GM12878 (cell line): ENCODE measurements at regions not wholly inside any gene's neighbourhood (a gene's known extent, or its start where the extent isn't known, plus 50 kb on each side); places are given as distances from the start of the nearest gene placed in this dataset.

Experiments
- ASH2L ChIP-seq: fragments of 300-600, 200-600 bp; sonication (generic); IDR thresholded peaks from 2 replicates; pipeline ENCODE4 v1.6.1; 2017; ENCODE audit warnings: low read depth, mild to moderate bottlenecking, borderline replicate concordance
- EP300 ChIP-seq, 2 experiments: fragments of 150-350 bp in 1 of 2; IDR thresholded peaks; 2 replicates each; pipeline ENCODE4 v1.6.1; 2011 to 2012; ENCODE audit warnings: low read depth in 2 of 2, low read length in 2 of 2, borderline replicate concordance in 1 of 2, improper control_type of control experiment in 1 of 2, inconsistent platforms in 1 of 2; ENCODE audit not compliant: control insufficient read depth in 1 of 2
- HDGF ChIP-seq: fragments of 450-650 bp; IDR thresholded peaks from 2 replicates; pipeline ENCODE4 v1.6.1; 2016; ENCODE audit warnings: antibody characterized with exemption
- NBN ChIP-seq: fragments of 450-650 bp; IDR thresholded peaks from 2 replicates; pipeline ENCODE4 v1.6.1; 2016
- NR2F1 ChIP-seq: fragments of 450-650 bp; conservative IDR thresholded peaks from 2 replicates; pipeline ENCODE4 v1.6.1; 2017; ENCODE audit warnings: mild to moderate bottlenecking
- RB1 ChIP-seq: fragments of 450-650 bp; formaldehyde crosslinking; IDR thresholded peaks from 2 replicates; pipeline ENCODE4 v1.6.1; 2017; ENCODE audit warnings: mild to moderate bottlenecking, borderline replicate concordance
- RCOR1 ChIP-seq: conservative IDR thresholded peaks from 2 replicates; pipeline ENCODE4 v1.6.1; 2012; ENCODE audit warnings: low read depth, low read length, improper control_type of control experiment
- RFX5 ChIP-seq: IDR thresholded peaks from 2 replicates; pipeline ENCODE4 v1.6.1; 2011; ENCODE audit warnings: low read depth, low read length, improper control_type of control experiment
- SIX5 ChIP-seq: IDR thresholded peaks from 2 replicates; pipeline ENCODE4 v1.6.1; 2011; ENCODE audit warnings: mild to moderate bottlenecking, low read depth, low read length, moderate library complexity; ENCODE audit not compliant: severe bottlenecking
- SREBF2 ChIP-seq: IDR thresholded peaks from 2 replicates; pipeline ENCODE4 v1.6.1; 2012; ENCODE audit warnings: mild to moderate bottlenecking, low read length
- SRF ChIP-seq, 2 experiments: IDR thresholded peaks; 2 replicates each; pipeline ENCODE4 v1.6.1; 2011; ENCODE audit warnings: low read depth in 2 of 2, low read length in 2 of 2, mild to moderate bottlenecking in 1 of 2, moderate library complexity in 1 of 2
- STAT1 ChIP-seq: fragments of 450-650 bp; conservative IDR thresholded peaks from 2 replicates; pipeline ENCODE4 v1.6.1; 2014; ENCODE audit warnings: antibody characterized with exemption, mild to moderate bottlenecking
- SUZ12 ChIP-seq: fragments of 200-600 bp; sonication (generic); IDR thresholded peaks from one replicate; pipeline ENCODE4 v1.6.1; 2018; ENCODE audit warnings: antibody characterized with exemption, mild to moderate bottlenecking; ENCODE audit not compliant: unreplicated experiment
- YY1 ChIP-seq: IDR thresholded peaks from 2 replicates; pipeline ENCODE4 v1.6.1; 2011; ENCODE audit warnings: low read depth, mild to moderate bottlenecking, low read length
- ZNF274 ChIP-seq: IDR thresholded peaks from one replicate; pipeline ENCODE4 v1.8.0; 2011; ENCODE audit not compliant: insufficient read length, insufficient read depth
- ZNF384 ChIP-seq: IDR thresholded peaks from 2 replicates; pipeline ENCODE4 v1.6.1; 2012; ENCODE audit warnings: low read depth, mild to moderate bottlenecking, low read length, improper control_type of control experiment, borderline replicate concordance
- ZZZ3 ChIP-seq: IDR thresholded peaks from 2 replicates; pipeline ENCODE4 v1.6.1; 2011; ENCODE audit warnings: low read depth; ENCODE audit not compliant: control insufficient read depth, insufficient read length
- TF ChIP-seq, protein P1 (sequence below): IDR thresholded peaks from 2 replicates; pipeline ENCODE4 v1.6.1; 2012; ENCODE audit warnings: low read depth, low read length, improper control_type of control experiment
- TF ChIP-seq, protein P2 (sequence below): fragments of 450-650 bp; IDR thresholded peaks from 2 replicates; pipeline ENCODE4 v1.6.1; 2017; ENCODE audit warnings: mild to moderate bottlenecking, moderate library complexity
- TF ChIP-seq, protein P3 (sequence below): IDR thresholded peaks from 2 replicates; pipeline ENCODE4 v1.6.1; 2011; ENCODE audit warnings: low read depth, mild to moderate bottlenecking, low read length, moderate library complexity, borderline replicate concordance; ENCODE audit errors: extremely low read depth
- TF ChIP-seq, protein P4 (sequence below): IDR thresholded peaks from 2 replicates; pipeline ENCODE4 v1.6.1; 2011; ENCODE audit warnings: low read depth, low read length, improper control_type of control experiment, borderline replicate concordance
- TF ChIP-seq, protein P5 (sequence below): fragments of 450-650 bp; IDR thresholded peaks from 2 replicates; pipeline ENCODE4 v1.6.1; 2018; ENCODE audit warnings: mild to moderate bottlenecking, low read depth, moderate library complexity; ENCODE audit not compliant: partially characterized antibody

DNA sequence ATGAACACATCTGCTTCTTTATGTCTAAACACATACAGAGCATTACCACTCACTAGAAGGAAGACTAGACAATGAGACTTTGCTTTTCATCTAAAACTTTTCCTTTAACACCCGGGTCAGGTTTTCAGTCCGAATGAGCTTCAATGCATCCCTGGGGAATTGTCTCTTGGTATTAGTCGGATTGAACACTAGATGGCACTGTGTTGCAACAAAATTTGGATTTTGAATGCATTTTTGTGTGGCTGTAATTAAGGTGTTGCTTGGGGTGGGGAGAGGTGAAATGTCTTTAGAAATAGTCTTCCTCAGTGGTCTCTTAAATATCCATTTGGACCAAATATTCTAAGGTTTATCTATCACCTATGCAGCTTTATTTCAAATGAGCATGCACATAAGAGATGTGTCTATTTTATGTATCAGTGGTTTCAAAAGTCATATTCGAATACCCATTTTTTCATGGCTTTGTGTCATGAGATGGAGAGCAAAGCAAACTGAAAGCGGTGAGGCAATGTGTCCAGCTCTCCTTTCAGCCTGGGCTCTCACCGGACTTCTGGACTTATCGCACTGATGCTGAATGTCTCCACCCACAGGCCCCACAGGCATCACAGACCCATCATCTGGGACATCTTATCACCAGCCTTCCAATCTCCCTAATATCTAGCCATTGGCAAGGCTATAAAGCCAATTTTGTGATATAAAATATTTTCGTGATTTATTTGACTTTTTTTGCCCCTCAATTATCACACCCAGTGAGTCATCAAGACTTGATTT is 510.3 kb downstream of the RNF144A start (continued):
- no peak for TF ChIP-seq ZNF384
- TF ChIP-seq, protein P1, sequence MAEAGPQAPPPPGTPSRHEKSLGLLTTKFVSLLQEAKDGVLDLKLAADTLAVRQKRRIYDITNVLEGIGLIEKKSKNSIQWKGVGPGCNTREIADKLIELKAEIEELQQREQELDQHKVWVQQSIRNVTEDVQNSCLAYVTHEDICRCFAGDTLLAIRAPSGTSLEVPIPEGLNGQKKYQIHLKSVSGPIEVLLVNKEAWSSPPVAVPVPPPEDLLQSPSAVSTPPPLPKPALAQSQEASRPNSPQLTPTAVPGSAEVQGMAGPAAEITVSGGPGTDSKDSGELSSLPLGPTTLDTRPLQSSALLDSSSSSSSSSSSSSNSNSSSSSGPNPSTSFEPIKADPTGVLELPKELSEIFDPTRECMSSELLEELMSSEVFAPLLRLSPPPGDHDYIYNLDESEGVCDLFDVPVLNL: no peak
- no peak for TF ChIP-seq RB1
- TF ChIP-seq ASH2L: no peak
- TF ChIP-seq, protein P2, sequence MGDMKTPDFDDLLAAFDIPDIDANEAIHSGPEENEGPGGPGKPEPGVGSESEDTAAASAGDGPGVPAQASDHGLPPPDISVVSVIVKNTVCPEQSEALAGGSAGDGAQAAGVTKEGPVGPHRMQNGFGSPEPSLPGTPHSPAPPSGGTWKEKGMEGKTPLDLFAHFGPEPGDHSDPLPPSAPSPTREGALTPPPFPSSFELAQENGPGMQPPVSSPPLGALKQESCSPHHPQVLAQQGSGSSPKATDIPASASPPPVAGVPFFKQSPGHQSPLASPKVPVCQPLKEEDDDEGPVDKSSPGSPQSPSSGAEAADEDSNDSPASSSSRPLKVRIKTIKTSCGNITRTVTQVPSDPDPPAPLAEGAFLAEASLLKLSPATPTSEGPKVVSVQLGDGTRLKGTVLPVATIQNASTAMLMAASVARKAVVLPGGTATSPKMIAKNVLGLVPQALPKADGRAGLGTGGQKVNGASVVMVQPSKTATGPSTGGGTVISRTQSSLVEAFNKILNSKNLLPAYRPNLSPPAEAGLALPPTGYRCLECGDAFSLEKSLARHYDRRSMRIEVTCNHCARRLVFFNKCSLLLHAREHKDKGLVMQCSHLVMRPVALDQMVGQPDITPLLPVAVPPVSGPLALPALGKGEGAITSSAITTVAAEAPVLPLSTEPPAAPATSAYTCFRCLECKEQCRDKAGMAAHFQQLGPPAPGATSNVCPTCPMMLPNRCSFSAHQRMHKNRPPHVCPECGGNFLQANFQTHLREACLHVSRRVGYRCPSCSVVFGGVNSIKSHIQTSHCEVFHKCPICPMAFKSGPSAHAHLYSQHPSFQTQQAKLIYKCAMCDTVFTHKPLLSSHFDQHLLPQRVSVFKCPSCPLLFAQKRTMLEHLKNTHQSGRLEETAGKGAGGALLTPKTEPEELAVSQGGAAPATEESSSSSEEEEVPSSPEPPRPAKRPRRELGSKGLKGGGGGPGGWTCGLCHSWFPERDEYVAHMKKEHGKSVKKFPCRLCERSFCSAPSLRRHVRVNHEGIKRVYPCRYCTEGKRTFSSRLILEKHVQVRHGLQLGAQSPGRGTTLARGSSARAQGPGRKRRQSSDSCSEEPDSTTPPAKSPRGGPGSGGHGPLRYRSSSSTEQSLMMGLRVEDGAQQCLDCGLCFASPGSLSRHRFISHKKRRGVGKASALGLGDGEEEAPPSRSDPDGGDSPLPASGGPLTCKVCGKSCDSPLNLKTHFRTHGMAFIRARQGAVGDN: 0 out of 2 replicates have a peak, but pooled peaks have one; percentile 18
- TF ChIP-seq, protein P3, sequence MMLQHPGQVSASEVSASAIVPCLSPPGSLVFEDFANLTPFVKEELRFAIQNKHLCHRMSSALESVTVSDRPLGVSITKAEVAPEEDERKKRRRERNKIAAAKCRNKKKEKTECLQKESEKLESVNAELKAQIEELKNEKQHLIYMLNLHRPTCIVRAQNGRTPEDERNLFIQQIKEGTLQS: no peak
- no peak for TF ChIP-seq SREBF2
- TF ChIP-seq RFX5: no peak
- no peak for TF ChIP-seq STAT1
- TF ChIP-seq SRF (IDR thresholded peaks at IDR 0.05; ENCODE audit: low read depth in 2 of 2, low read length in 2 of 2): no peak
- TF ChIP-seq NBN: 0 out of 2 replicates have a peak, but pooled peaks have one; percentile 41
- no peak for TF ChIP-seq HDGF
- no peak for TF ChIP-seq SIX5
- no peak for TF ChIP-seq YY1
- TF ChIP-seq ZNF274: no peak
- no peak for TF ChIP-seq RCOR1
- TF ChIP-seq, protein P4, sequence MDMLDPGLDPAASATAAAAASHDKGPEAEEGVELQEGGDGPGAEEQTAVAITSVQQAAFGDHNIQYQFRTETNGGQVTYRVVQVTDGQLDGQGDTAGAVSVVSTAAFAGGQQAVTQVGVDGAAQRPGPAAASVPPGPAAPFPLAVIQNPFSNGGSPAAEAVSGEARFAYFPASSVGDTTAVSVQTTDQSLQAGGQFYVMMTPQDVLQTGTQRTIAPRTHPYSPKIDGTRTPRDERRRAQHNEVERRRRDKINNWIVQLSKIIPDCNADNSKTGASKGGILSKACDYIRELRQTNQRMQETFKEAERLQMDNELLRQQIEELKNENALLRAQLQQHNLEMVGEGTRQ: no peak
- no peak for TF ChIP-seq EP300 (IDR thresholded peaks at IDR 0.05; ENCODE audit: borderline replicate concordance in 1 of 2, control insufficient read depth in 1 of 2, low read depth in 2 of 2, low read length in 2 of 2)
- TF ChIP-seq NR2F1: no peak
- no peak for TF ChIP-seq SUZ12
- TF ChIP-seq, protein P5, sequence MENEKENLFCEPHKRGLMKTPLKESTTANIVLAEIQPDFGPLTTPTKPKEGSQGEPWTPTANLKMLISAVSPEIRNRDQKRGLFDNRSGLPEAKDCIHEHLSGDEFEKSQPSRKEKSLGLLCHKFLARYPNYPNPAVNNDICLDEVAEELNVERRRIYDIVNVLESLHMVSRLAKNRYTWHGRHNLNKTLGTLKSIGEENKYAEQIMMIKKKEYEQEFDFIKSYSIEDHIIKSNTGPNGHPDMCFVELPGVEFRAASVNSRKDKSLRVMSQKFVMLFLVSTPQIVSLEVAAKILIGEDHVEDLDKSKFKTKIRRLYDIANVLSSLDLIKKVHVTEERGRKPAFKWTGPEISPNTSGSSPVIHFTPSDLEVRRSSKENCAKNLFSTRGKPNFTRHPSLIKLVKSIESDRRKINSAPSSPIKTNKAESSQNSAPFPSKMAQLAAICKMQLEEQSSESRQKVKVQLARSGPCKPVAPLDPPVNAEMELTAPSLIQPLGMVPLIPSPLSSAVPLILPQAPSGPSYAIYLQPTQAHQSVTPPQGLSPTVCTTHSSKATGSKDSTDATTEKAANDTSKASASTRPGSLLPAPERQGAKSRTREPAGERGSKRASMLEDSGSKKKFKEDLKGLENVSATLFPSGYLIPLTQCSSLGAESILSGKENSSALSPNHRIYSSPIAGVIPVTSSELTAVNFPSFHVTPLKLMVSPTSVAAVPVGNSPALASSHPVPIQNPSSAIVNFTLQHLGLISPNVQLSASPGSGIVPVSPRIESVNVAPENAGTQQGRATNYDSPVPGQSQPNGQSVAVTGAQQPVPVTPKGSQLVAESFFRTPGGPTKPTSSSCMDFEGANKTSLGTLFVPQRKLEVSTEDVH: no peak
- no peak for TF ChIP-seq ZZZ3
